ENCODE measurements at regions not wholly inside any gene's neighbourhood (a gene's known extent, or its start where the extent isn't known, plus 50 kb on each side); places are given as distances from the start of the nearest gene placed in this dataset.

DNA sequence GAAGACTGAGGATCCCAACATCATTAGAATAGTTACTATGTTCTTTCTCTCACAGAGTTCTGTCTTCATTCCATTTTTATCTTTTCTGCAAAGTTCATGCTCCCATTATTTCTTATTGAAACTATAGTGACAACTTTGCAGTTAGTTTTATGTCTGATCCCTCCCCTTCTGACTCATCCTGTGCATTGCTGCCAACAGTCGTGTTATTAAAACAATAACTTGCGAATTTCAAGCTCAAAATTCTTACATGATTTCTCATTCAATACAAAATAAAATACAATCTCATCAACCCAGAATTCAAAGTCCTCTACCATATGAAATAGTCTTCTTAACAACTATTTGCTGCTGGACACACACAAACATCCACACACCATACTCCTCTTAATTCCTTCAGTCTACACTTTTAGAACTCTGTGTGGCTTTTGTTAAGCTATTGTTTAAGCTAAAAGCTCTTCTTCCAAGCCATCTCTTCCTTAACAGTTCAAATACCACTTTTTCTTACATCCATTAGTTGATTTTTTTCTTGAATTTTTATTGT lies 261.4 kb upstream of the IRAK1BP1 start:
- TF ChIP-seq TEAD4 (IDR thresholded peaks at IDR 0.05), result no peak
- TF ChIP-seq NFIC (IDR thresholded peaks at IDR 0.05), result peak; percentile 64

DNA sequence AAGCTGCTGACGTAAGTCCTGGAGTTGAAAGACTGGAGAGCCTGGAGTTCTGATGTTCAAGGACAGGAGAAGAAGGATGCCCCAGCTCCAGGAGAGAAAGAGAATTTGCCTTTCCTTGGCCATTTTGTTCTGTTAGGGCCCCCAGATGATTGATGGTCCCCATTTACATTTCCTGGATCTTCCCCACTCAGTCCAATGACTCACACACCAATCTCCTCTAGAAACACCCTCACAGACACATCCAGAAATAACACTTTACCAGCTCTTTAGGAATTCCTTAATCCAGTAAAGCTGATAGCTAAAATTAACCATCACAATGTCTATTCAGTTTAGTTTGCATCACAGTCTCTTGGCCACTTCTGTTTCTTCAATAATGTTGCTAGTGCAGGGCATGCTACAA lies 260.2 kb upstream of the IRAK1BP1 start:
- TF ChIP-seq CEBPB (IDR thresholded peaks at IDR 0.05) (no peak), NFIC (IDR thresholded peaks at IDR 0.05) (no peak), EGR1 (IDR thresholded peaks at IDR 0.05) (no peak), YY1 (IDR thresholded peaks at IDR 0.05; ENCODE audit: low read depth) (no peak), FOXM1 (IDR thresholded peaks at IDR 0.05; ENCODE audit: borderline replicate concordance, low read depth) (no peak), EP300 (IDR thresholded peaks at IDR 0.05; ENCODE audit: borderline replicate concordance) (no peak), TCF12 (IDR thresholded peaks at IDR 0.05; ENCODE audit: low read depth) (no peak), TAF1 (IDR thresholded peaks at IDR 0.05; ENCODE audit: low read depth) (no peak), CREB1 (IDR thresholded peaks at IDR 0.05; ENCODE audit: low read depth) (no peak), ZBTB7A (IDR thresholded peaks at IDR 0.05; ENCODE audit: low read depth) (no peak)
- TF ChIP-seq, protein P1, sequence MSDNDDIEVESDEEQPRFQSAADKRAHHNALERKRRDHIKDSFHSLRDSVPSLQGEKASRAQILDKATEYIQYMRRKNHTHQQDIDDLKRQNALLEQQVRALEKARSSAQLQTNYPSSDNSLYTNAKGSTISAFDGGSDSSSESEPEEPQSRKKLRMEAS (IDR thresholded peaks at IDR 0.05), result no peak

DNA sequence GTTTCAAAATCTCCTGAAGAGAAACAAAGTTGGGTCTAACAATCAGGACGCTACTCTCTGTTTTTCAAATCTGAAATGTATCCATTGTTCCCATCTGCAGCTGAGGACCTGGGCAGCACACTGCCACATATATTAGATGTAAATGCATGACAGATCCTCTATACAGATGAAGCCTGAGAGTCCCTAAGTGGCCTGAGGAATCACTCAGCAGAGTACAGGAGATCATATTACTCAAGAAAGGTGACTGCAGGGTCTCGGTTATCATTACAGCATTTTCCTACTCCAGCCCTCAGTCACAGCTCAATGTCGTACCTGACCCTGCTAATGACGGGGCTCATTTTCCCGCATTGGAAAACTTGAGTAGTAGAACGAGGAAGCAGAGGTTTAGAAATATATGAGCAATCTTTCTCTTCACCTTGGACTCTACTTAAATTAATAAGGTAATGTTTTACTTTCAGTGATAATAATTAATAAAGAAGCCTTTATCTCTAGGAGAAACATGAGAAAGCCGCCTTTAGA lies 256.2 kb upstream of the IRAK1BP1 start:
- TF ChIP-seq EGR1 (IDR thresholded peaks at IDR 0.05) (no peak), CREB1 (IDR thresholded peaks at IDR 0.05; ENCODE audit: low read depth) (no peak), NFIC (IDR thresholded peaks at IDR 0.05) (no peak), CEBPB (IDR thresholded peaks at IDR 0.05) (no peak), YY1 (IDR thresholded peaks at IDR 0.05; ENCODE audit: low read depth) (no peak)

DNA sequence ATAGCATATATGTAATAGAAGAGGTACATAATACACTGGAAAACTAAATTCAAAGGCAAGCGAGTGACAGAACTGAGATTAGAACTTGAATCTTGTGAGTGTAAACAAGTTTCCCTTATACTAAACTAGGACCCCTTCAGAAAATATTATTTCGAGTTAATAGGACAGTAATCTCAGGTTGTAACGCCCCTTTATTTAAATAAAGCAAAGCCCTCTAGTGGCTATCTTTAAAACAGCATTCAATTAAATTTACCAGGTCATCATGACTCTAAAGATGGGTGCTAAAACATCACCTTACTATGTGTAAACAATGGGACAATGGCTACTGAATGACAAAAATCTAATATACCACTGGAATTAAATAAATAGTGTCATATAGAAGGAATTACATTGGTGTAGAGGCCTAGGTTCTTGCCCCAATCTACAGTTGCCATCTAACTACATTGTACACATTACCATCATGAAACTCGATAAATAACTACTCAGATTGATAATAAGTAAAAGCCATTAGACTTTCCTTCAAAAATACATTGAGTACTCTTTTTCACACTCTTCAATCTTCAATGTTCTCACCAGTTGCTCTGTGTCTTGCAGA lies 255.4 kb upstream of the IRAK1BP1 start:
- TF ChIP-seq RAD21 (IDR thresholded peaks at IDR 0.05; ENCODE audit: low read depth), result 0 out of 2 replicates have a peak, but pooled peaks have one; percentile 13
- no peak for TF ChIP-seq TAF1 (IDR thresholded peaks at IDR 0.05; ENCODE audit: low read depth)

DNA sequence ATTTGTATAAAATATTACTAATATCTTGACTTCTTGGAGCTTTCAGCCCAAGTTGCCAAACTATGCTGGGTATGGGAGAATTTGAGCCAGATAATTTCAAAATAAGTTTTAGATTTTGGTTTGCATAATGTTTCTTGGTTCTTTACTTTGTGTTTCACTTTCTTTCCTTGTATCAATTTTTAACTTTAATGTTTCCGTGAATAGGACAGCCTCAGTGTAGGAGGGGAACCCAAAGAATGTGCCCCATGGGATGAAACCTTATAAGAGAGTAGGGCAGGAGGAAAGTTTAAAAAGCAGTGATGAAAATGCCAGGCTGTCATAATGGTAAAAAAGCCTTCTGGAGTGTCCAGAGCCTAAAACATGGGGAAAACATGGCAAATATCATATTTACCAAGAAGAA lies 252.4 kb upstream of the IRAK1BP1 start:
- no peak for TF ChIP-seq CEBPB (IDR thresholded peaks at IDR 0.05)
- no peak for TF ChIP-seq TCF12 (IDR thresholded peaks at IDR 0.05; ENCODE audit: low read depth)
- TF ChIP-seq, protein P2, sequence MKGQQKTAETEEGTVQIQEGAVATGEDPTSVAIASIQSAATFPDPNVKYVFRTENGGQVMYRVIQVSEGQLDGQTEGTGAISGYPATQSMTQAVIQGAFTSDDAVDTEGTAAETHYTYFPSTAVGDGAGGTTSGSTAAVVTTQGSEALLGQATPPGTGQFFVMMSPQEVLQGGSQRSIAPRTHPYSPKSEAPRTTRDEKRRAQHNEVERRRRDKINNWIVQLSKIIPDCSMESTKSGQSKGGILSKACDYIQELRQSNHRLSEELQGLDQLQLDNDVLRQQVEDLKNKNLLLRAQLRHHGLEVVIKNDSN (IDR thresholded peaks at IDR 0.05), result no peak
- no peak for TF ChIP-seq FOXM1 (IDR thresholded peaks at IDR 0.05; ENCODE audit: borderline replicate concordance, low read depth)
- no peak for TF ChIP-seq CREB1 (IDR thresholded peaks at IDR 0.05; ENCODE audit: low read depth)
- no peak for TF ChIP-seq ZBTB7A (IDR thresholded peaks at IDR 0.05; ENCODE audit: low read depth)
- no peak for TF ChIP-seq TEAD4 (IDR thresholded peaks at IDR 0.05)
- TF ChIP-seq, protein P1 (IDR thresholded peaks at IDR 0.05), result no peak
- TF ChIP-seq TAF1 (IDR thresholded peaks at IDR 0.05; ENCODE audit: low read depth), result no peak
- no peak for TF ChIP-seq YY1 (IDR thresholded peaks at IDR 0.05; ENCODE audit: low read depth)
- no peak for TF ChIP-seq EP300 (IDR thresholded peaks at IDR 0.05; ENCODE audit: borderline replicate concordance)
- no peak for TF ChIP-seq EGR1 (IDR thresholded peaks at IDR 0.05)
- no peak for TF ChIP-seq RAD21 (IDR thresholded peaks at IDR 0.05; ENCODE audit: low read depth)
- TF ChIP-seq, protein P3, sequence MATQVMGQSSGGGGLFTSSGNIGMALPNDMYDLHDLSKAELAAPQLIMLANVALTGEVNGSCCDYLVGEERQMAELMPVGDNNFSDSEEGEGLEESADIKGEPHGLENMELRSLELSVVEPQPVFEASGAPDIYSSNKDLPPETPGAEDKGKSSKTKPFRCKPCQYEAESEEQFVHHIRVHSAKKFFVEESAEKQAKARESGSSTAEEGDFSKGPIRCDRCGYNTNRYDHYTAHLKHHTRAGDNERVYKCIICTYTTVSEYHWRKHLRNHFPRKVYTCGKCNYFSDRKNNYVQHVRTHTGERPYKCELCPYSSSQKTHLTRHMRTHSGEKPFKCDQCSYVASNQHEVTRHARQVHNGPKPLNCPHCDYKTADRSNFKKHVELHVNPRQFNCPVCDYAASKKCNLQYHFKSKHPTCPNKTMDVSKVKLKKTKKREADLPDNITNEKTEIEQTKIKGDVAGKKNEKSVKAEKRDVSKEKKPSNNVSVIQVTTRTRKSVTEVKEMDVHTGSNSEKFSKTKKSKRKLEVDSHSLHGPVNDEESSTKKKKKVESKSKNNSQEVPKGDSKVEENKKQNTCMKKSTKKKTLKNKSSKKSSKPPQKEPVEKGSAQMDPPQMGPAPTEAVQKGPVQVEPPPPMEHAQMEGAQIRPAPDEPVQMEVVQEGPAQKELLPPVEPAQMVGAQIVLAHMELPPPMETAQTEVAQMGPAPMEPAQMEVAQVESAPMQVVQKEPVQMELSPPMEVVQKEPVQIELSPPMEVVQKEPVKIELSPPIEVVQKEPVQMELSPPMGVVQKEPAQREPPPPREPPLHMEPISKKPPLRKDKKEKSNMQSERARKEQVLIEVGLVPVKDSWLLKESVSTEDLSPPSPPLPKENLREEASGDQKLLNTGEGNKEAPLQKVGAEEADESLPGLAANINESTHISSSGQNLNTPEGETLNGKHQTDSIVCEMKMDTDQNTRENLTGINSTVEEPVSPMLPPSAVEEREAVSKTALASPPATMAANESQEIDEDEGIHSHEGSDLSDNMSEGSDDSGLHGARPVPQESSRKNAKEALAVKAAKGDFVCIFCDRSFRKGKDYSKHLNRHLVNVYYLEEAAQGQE (IDR thresholded peaks at IDR 0.05; ENCODE audit: low read depth), result no peak
- no peak for TF ChIP-seq NFIC (IDR thresholded peaks at IDR 0.05)

DNA sequence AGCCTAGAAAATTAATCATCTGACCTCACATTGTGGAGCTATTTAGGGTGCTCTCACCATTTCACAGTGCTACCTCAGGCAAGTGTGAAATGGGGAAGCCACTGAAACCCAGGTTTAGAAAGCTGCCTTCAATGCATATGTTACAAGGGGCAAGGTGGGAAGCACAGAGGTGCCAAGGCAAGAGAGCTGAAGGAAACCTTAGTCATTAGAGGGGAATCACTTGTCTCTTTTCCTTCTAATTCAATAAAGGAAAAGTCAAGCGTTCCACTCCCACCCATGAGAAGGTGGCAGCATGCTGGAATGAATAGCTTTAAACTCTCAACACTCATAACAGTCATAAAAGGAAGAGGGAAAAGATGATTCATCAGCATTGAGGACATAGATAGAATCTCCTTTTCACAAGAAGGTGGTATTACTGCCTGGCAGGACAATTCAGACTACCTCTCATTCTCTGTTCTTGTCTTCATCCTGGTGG lies 251.9 kb upstream of the IRAK1BP1 start:
- TF ChIP-seq, protein P3 (IDR thresholded peaks at IDR 0.05; ENCODE audit: low read depth), result no peak
- TF ChIP-seq, protein P2 (IDR thresholded peaks at IDR 0.05), result no peak
- TF ChIP-seq NFIC (IDR thresholded peaks at IDR 0.05), result no peak
- TF ChIP-seq YY1 (IDR thresholded peaks at IDR 0.05; ENCODE audit: low read depth), result no peak
- no peak for TF ChIP-seq TAF1 (IDR thresholded peaks at IDR 0.05; ENCODE audit: low read depth)
- TF ChIP-seq TEAD4 (IDR thresholded peaks at IDR 0.05), result no peak
- TF ChIP-seq EGR1 (IDR thresholded peaks at IDR 0.05), result no peak
- TF ChIP-seq, protein P1 (IDR thresholded peaks at IDR 0.05), result no peak
- no peak for TF ChIP-seq CEBPB (IDR thresholded peaks at IDR 0.05)
- TF ChIP-seq CREB1 (IDR thresholded peaks at IDR 0.05; ENCODE audit: low read depth), result no peak
- no peak for TF ChIP-seq TCF12 (IDR thresholded peaks at IDR 0.05; ENCODE audit: low read depth)
- TF ChIP-seq ZBTB7A (IDR thresholded peaks at IDR 0.05; ENCODE audit: low read depth), result no peak
- TF ChIP-seq RAD21 (IDR thresholded peaks at IDR 0.05; ENCODE audit: low read depth), result no peak
- TF ChIP-seq EP300 (IDR thresholded peaks at IDR 0.05; ENCODE audit: borderline replicate concordance), result no peak

All from Ishikawa (cell line).